GM23338 (cell line): ENCODE measurements at regions not wholly inside any gene's neighbourhood (a gene's known extent, or its start where the extent isn't known, plus 50 kb on each side); places are given as distances from the start of the nearest gene placed in this dataset.

ENCODE experiments used
- ATAC-seq: fragments of 200-7000 bp; cut with Tn5 transposase; 3 replicates; pipeline ENCODE4 v1.9.1; 2020
- DNase-seq: peaks from one replicate; pipeline ENCODE4 v3.0.0-alpha.2; 2015; ENCODE audit warnings: low spot score
- H2AFZ ChIP-seq: fragments of 200-600 bp; sonication (generic); 2 replicates; pipeline ENCODE4 v1.8.0; 2016; ENCODE audit warnings: antibody characterized with exemption, mild to moderate bottlenecking, moderate library complexity
- H3F3A ChIP-seq: fragments of 200-600 bp; sonication (generic); replicated peaks from 2 replicates; pipeline ENCODE4 v1.8.0; 2017; ENCODE audit warnings: antibody characterized with exemption, mixed run types, low read depth
- H3K27ac ChIP-seq: fragments of 200-600 bp; sonication (generic); 2 replicates; pipeline ENCODE4 v1.6.1; 2016; ENCODE audit warnings: low read depth
- H3K27me3 ChIP-seq: fragments of 200-600 bp; sonication (generic); 2 replicates; pipeline ENCODE4 v1.8.0; 2016; ENCODE audit warnings: mild to moderate bottlenecking, mixed run types, moderate library complexity; ENCODE audit not compliant: insufficient read depth
- H3K36me3 ChIP-seq: fragments of 200-600 bp; sonication (generic); 2 replicates; pipeline ENCODE4 v1.8.0; 2016; ENCODE audit warnings: mild to moderate bottlenecking; ENCODE audit not compliant: insufficient read depth
- H3K4me1 ChIP-seq: fragments of 200-600 bp; sonication (generic); 2 replicates; pipeline ENCODE4 v1.8.0; 2016; ENCODE audit warnings: mild to moderate bottlenecking, moderate library complexity; ENCODE audit not compliant: insufficient read depth
- H3K4me2 ChIP-seq: fragments of 200-600 bp; sonication (generic); 2 replicates; pipeline ENCODE4 v1.7.1; 2017; ENCODE audit warnings: mixed run types
- H3K4me3 ChIP-seq: fragments of 200-600 bp; sonication (generic); 2 replicates; pipeline ENCODE4 v1.6.1; 2016; ENCODE audit warnings: mixed run types
- H3K79me2 ChIP-seq: fragments of 200-600 bp; sonication (generic); replicated peaks from 2 replicates; pipeline ENCODE4 v1.8.0; 2017; ENCODE audit warnings: mild to moderate bottlenecking; ENCODE audit not compliant: insufficient read depth
- H3K9me2 ChIP-seq: fragments of 200-600 bp; sonication (generic); 2 replicates; pipeline ENCODE4 v1.8.0; 2017; ENCODE audit not compliant: insufficient read depth
- H4K20me1 ChIP-seq: fragments of 200-600 bp; sonication (generic); replicated peaks from 2 replicates; pipeline ENCODE4 v1.8.0; 2017; ENCODE audit warnings: mild to moderate bottlenecking; ENCODE audit not compliant: insufficient read depth
- H3K27ac Mint-ChIP-seq: 2 replicates; pipeline ENCODE4 v1.8.0; 2020; ENCODE audit warnings: inconsistent platforms, mild to moderate bottlenecking, moderate library complexity, mixed read lengths
- H3K27me3 Mint-ChIP-seq: 3 replicates; pipeline ENCODE4 v1.8.0; 2022; ENCODE audit warnings: low read depth, mild to moderate bottlenecking, moderate library complexity, mixed read lengths, inconsistent platforms; ENCODE audit not compliant: insufficient read depth, poor library complexity
- H3K36me3 Mint-ChIP-seq: 3 replicates; pipeline ENCODE4 v1.8.0; 2021; ENCODE audit warnings: low read depth, mild to moderate bottlenecking, inconsistent platforms, moderate library complexity, mixed read lengths
- H3K4me1 Mint-ChIP-seq: 3 replicates; pipeline ENCODE4 v1.8.0; 2020; ENCODE audit warnings: mild to moderate bottlenecking, inconsistent platforms, mixed read lengths
- H3K4me3 Mint-ChIP-seq: 3 replicates; pipeline ENCODE4 v1.8.0; 2021; ENCODE audit warnings: moderate library complexity, mild to moderate bottlenecking, inconsistent platforms, mixed read lengths
- H3K9me3 Mint-ChIP-seq: 3 replicates; pipeline ENCODE4 v1.8.0; 2020; ENCODE audit warnings: moderate library complexity, mild to moderate bottlenecking, inconsistent platforms, mixed read lengths
- CREB1 ChIP-seq: fragments of 250-450 bp; sonication (Bioruptor Pico); IDR thresholded peaks from 2 replicates; pipeline ENCODE4 v1.5.0; 2020; ENCODE audit warnings: low read depth, mild to moderate bottlenecking, moderate library complexity
- EZH2phosphoT487 ChIP-seq: fragments of 200-600 bp; sonication (generic); IDR thresholded peaks from one replicate; pipeline ENCODE4 v1.8.1; 2018; ENCODE audit warnings: antibody characterized with exemption; ENCODE audit not compliant: unreplicated experiment
- JUNB ChIP-seq: IDR thresholded peaks from one replicate; pipeline ENCODE4 v1.6.1; 2016; ENCODE audit warnings: antibody characterized with exemption; ENCODE audit not compliant: unreplicated experiment
- NANOG ChIP-seq: IDR thresholded peaks from 2 replicates; pipeline ENCODE4 v1.6.1; 2016; ENCODE audit warnings: antibody characterized with exemption, borderline replicate concordance
- POLR2AphosphoS5 ChIP-seq: IDR thresholded peaks from 2 replicates; pipeline ENCODE4 v1.6.1; 2016; ENCODE audit warnings: antibody characterized with exemption, low read depth
- STAT1 ChIP-seq: IDR thresholded peaks from one replicate; pipeline ENCODE4 v1.6.1; 2016; ENCODE audit warnings: antibody characterized with exemption; ENCODE audit not compliant: unreplicated experiment
- ZNF114 ChIP-seq: fragments of 250-450 bp; sonication (Bioruptor Pico); IDR thresholded peaks from 2 replicates; pipeline ENCODE4 v1.5.0; 2020; ENCODE audit warnings: mild to moderate bottlenecking, moderate library complexity
- ZNF331 ChIP-seq: fragments of 250-450 bp; sonication (Bioruptor Pico); IDR thresholded peaks from 2 replicates; pipeline ENCODE4 v1.5.0; 2020; ENCODE audit warnings: low read depth, mild to moderate bottlenecking, moderate library complexity
- TF ChIP-seq, protein P1 (sequence below), 2 experiments: fragments of 200-600 bp in 1 of 2; sonication (generic) in 1 of 2; conservative IDR thresholded peaks; 2 replicates each; pipeline versions ENCODE4 v1.5.1 to v1.6.1; 2016 to 2017; ENCODE audit warnings: antibody characterized with exemption in 2 of 2, low read depth in 2 of 2, mild to moderate bottlenecking in 2 of 2, moderate library complexity in 1 of 2
- TF ChIP-seq, protein P2 (sequence below): IDR thresholded peaks from 2 replicates; pipeline ENCODE4 v1.6.1; 2016; ENCODE audit warnings: antibody characterized with exemption
- TF ChIP-seq, protein P3 (sequence below): fragments of 250-450 bp; sonication (Bioruptor Pico); IDR thresholded peaks from 2 replicates; pipeline ENCODE4 v1.5.0; 2020; ENCODE audit warnings: mild to moderate bottlenecking, moderate library complexity

DNA sequence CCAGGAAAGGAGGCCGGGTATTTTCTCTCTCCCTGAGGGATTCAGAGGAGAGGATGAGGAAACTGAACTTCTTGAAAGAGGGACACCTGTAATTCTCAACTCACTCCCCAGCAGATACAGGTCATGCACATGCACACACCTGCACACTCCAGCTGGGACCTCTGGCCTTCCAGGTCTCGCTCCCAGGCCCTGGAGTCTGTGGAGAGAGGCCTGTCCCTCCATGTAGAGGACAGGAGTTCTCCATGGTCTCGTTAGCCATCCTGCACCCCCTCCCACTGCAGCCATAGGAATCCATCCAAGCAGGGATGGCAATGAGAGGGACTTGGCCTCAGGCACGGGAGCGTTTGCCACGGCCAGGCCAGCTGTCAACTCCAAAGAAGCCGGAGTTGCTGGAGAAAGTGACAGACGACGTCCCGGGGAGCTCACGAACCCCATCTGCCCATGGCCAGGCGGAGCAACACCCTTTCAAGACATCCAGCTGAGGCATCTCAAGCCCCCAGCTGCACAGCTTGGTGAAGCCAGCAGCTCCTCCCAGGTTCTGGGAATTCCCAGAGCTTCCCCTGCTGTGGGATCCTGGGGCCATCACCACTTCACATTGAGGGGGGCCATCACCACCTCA, 223.3 kb downstream of the UACA start (continued):
- TF ChIP-seq, protein P1, sequence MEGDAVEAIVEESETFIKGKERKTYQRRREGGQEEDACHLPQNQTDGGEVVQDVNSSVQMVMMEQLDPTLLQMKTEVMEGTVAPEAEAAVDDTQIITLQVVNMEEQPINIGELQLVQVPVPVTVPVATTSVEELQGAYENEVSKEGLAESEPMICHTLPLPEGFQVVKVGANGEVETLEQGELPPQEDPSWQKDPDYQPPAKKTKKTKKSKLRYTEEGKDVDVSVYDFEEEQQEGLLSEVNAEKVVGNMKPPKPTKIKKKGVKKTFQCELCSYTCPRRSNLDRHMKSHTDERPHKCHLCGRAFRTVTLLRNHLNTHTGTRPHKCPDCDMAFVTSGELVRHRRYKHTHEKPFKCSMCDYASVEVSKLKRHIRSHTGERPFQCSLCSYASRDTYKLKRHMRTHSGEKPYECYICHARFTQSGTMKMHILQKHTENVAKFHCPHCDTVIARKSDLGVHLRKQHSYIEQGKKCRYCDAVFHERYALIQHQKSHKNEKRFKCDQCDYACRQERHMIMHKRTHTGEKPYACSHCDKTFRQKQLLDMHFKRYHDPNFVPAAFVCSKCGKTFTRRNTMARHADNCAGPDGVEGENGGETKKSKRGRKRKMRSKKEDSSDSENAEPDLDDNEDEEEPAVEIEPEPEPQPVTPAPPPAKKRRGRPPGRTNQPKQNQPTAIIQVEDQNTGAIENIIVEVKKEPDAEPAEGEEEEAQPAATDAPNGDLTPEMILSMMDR (conservative IDR thresholded peaks at IDR 0.05; ENCODE audit: low read depth in 2 of 2) = no peak
- TF ChIP-seq JUNB = no peak
- no peak for TF ChIP-seq NANOG
- TF ChIP-seq, protein P2, sequence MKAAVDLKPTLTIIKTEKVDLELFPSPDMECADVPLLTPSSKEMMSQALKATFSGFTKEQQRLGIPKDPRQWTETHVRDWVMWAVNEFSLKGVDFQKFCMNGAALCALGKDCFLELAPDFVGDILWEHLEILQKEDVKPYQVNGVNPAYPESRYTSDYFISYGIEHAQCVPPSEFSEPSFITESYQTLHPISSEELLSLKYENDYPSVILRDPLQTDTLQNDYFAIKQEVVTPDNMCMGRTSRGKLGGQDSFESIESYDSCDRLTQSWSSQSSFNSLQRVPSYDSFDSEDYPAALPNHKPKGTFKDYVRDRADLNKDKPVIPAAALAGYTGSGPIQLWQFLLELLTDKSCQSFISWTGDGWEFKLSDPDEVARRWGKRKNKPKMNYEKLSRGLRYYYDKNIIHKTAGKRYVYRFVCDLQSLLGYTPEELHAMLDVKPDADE = no peak

DNA sequence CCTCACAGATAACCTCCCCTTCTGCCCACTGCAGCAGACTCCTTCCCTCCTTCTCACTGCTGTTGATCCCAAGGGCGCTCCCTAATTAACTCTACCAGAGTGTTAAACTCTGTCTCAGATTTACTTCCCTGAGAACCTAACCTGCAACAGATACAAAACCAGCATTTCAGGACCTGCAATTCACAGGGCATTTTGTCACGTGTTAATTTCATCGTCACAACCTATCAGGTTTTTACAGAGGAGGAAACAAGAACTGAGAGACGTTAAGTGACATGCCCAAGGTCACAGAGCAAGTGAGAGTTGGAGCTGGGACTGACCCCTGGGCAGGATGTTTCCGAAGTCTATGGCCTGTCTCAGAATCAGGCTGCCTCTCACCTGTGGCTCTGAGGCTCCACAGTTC, 223.9 kb downstream of the UACA start:
- Histone ChIP-seq H2AFZ (no peak overlapping the region), H3K27ac (no peak overlapping the region), H3K4me3 (no peak overlapping the region), H3F3A (no peaks in the 10 kb centered on the region), H3K36me3 (no peaks in the 10 kb centered on the region), H3K79me2 (no peaks in the 10 kb centered on the region), H3K27me3 (no peaks in the 10 kb centered on the region), H3K4me2 (no peak overlapping the region), H3K9me2 (no peaks in the 10 kb centered on the region), H4K20me1 (no peaks in the 10 kb centered on the region), H3K4me1 (peaks cover 11% of the 10 kb centered on the region; the same call in 1 of the 2 replicates)
- Mint-ChIP-seq H3K27me3 (peaks cover 3% of the 10 kb centered on the region), H3K36me3 (no peaks in the 10 kb centered on the region), H3K4me1 (peaks cover 24% of the 10 kb centered on the region), H3K9me3 (no peaks in the 10 kb centered on the region), H3K27ac (no peak overlapping the region), H3K4me3 (no peak overlapping the region)
- no peak for ATAC-seq
- TF ChIP-seq, protein P3, sequence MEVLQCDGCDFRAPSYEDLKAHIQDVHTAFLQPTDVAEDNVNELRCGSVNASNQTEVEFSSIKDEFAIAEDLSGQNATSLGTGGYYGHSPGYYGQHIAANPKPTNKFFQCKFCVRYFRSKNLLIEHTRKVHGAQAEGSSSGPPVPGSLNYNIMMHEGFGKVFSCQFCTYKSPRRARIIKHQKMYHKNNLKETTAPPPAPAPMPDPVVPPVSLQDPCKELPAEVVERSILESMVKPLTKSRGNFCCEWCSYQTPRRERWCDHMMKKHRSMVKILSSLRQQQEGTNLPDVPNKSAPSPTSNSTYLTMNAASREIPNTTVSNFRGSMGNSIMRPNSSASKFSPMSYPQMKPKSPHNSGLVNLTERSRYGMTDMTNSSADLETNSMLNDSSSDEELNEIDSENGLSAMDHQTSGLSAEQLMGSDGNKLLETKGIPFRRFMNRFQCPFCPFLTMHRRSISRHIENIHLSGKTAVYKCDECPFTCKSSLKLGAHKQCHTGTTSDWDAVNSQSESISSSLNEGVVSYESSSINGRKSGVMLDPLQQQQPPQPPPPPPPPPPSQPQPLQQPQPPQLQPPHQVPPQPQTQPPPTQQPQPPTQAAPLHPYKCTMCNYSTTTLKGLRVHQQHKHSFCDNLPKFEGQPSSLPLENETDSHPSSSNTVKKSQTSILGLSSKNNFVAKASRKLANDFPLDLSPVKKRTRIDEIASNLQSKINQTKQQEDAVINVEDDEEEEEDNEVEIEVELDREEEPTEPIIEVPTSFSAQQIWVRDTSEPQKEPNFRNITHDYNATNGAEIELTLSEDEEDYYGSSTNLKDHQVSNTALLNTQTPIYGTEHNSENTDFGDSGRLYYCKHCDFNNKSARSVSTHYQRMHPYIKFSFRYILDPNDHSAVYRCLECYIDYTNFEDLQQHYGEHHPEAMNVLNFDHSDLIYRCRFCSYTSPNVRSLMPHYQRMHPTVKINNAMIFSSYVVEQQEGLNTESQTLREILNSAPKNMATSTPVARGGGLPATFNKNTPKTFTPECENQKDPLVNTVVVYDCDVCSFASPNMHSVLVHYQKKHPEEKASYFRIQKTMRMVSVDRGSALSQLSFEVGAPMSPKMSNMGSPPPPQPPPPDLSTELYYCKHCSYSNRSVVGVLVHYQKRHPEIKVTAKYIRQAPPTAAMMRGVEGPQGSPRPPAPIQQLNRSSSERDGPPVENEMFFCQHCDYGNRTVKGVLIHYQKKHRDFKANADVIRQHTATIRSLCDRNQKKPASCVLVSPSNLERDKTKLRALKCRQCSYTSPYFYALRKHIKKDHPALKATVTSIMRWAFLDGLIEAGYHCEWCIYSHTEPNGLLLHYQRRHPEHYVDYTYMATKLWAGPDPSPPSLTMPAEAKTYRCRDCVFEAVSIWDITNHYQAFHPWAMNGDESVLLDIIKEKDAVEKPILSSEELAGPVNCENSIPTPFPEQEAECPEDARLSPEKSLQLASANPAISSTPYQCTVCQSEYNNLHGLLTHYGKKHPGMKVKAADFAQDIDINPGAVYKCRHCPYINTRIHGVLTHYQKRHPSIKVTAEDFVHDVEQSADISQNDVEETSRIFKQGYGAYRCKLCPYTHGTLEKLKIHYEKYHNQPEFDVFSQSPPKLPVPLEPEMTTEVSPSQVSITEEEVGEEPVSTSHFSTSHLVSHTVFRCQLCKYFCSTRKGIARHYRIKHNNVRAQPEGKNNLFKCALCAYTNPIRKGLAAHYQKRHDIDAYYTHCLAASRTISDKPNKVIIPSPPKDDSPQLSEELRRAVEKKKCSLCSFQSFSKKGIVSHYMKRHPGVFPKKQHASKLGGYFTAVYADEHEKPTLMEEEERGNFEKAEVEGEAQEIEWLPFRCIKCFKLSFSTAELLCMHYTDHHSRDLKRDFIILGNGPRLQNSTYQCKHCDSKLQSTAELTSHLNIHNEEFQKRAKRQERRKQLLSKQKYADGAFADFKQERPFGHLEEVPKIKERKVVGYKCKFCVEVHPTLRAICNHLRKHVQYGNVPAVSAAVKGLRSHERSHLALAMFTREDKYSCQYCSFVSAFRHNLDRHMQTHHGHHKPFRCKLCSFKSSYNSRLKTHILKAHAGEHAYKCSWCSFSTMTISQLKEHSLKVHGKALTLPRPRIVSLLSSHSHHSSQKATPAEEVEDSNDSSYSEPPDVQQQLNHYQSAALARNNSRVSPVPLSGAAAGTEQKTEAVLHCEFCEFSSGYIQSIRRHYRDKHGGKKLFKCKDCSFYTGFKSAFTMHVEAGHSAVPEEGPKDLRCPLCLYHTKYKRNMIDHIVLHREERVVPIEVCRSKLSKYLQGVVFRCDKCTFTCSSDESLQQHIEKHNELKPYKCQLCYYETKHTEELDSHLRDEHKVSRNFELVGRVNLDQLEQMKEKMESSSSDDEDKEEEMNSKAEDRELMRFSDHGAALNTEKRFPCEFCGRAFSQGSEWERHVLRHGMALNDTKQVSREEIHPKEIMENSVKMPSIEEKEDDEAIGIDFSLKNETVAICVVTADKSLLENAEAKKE (CRISPR knock-in tag) = no peak
- TF ChIP-seq POLR2AphosphoS5 (no peak), ZNF114 (CRISPR knock-in tag) (no peak), CREB1 (no peak), JUNB (no peak), EZH2phosphoT487 (no peak), ZNF331 (CRISPR knock-in tag) (no peak), NANOG (no peak), STAT1 (no peak)
- TF ChIP-seq, protein P2 = no peak
- DNase-seq = no peak
